HG02885 (cell line): ENCODE measurements at regions not wholly inside any gene's neighbourhood (a gene's known extent, or its start where the extent isn't known, plus 50 kb on each side); places are given as distances from the start of the nearest gene placed in this dataset.
"Not testable (repeated sequence)": the region's sequence is repeated elsewhere in the genome, so short reads cannot be mapped to it uniquely, and the experiment has no call there.

Experiments used
- ATAC-seq: cut with Tn5 transposase; IDR thresholded peaks from one replicate; pipeline ENCODE4 v1.9.1; 2021; ENCODE audit warnings: mild to moderate bottlenecking; ENCODE audit not compliant: unreplicated experiment, poor library complexity

- no peak for ATAC-seq
These were observed 94.2 kb upstream of the MAMLD1 start for GRCh38 chrX:150268839-150269355.

GRCh38 chrX:150269605-150270254 lies 93.4 kb upstream of the MAMLD1 start:
- ATAC-seq, result no peak

- ATAC-seq, result no peak
These were observed 92.5 kb upstream of the MAMLD1 start for GRCh38 chrX:150270622-150271021.

- not testable (repeated sequence) for ATAC-seq
These were observed 89.4 kb upstream of the MAMLD1 start for GRCh38 chrX:150273575-150274294.

GRCh38 chrX:150282953-150283352 lies 80.2 kb upstream of the MAMLD1 start:
- no peak for ATAC-seq

GRCh38 chrX:150291014-150291413 lies 72.1 kb upstream of the MAMLD1 start:
- ATAC-seq, result no peak

- ATAC-seq, result no peak
These were observed 69.7 kb upstream of the MAMLD1 start for GRCh38 chrX:150293311-150294013.

- no peak for ATAC-seq
These were observed 64.1 kb upstream of the MAMLD1 start for GRCh38 chrX:150298841-150299551.

GRCh38 chrX:150299579-150299978 lies 63.5 kb upstream of the MAMLD1 start:
- no peak for ATAC-seq

- no peak for ATAC-seq
These were observed 59.6 kb upstream of the MAMLD1 start for GRCh38 chrX:150303386-150304097.

GRCh38 chrX:150306002-150306401 lies 57.1 kb upstream of the MAMLD1 start:
- ATAC-seq, result no peak

GRCh38 chrX:150308041-150308440 lies 55.1 kb upstream of the MAMLD1 start:
- ATAC-seq, result no peak

- no peak for ATAC-seq
These were observed 54.5 kb upstream of the MAMLD1 start for GRCh38 chrX:150308532-150309157.

- no peak for ATAC-seq
These were observed 52.7 kb upstream of the MAMLD1 start for GRCh38 chrX:150310417-150310816.

- no peak for ATAC-seq
These were observed 52.2 kb upstream of the MAMLD1 start for GRCh38 chrX:150310881-150311280.

- ATAC-seq, result no peak
These were observed 50.2 kb upstream of the MAMLD1 start for GRCh38 chrX:150312931-150313330.
